Esophagus muscularis mucosa (tissue), 4 donors: ENCODE measurements at regions not wholly inside any gene's neighbourhood (a gene's known extent, or its start where the extent isn't known, plus 50 kb on each side); places are given as distances from the start of the nearest gene placed in this dataset.

Experiments
- DNase-seq: peaks from one replicate; pipeline ENCODE4 v3.0.0-alpha.2; 2017; ENCODE audit errors: extremely low spot score
- H3K27ac ChIP-seq, 4 donors: fragments of 200-600 bp; sonication (generic); replicated peaks in 1 of 4; 1 replicate in 3 of 4; 2 replicates in 1 of 4; pipeline ENCODE4 v1.5.1; 2016 to 2019; ENCODE audit warnings: mild to moderate bottlenecking in 1 of 4
- H3K27me3 ChIP-seq, 4 donors: fragments of 200-600 bp; sonication (generic); one replicate each; pipeline versions ENCODE4 v1.5.1 to v1.6.0; 2016 to 2019
- H3K36me3 ChIP-seq, 4 donors: fragments of 200-600 bp; sonication (generic); one replicate each; pipeline ENCODE4 v1.5.1; 2016 to 2019
- H3K4me1 ChIP-seq, 4 donors: fragments of 200-600 bp; sonication (generic); one replicate each; pipeline ENCODE4 v1.5.1; 2016 to 2019
- H3K4me3 ChIP-seq, 4 donors: fragments of 200-600 bp; sonication (generic); 1 replicate in 2 of 4; 2 replicates in 2 of 4; pipeline ENCODE4 v1.5.1; 2016 to 2019; ENCODE audit warnings: mild to moderate bottlenecking in 4 of 4, moderate library complexity in 1 of 4
- H3K9me3 ChIP-seq, 4 donors: fragments of 200-600 bp; sonication (generic); 1 replicate in 3 of 4; 2 replicates in 1 of 4; pipeline ENCODE4 v1.5.1; 2016 to 2019
- EP300 ChIP-seq: sonication (generic); formaldehyde crosslinking; IDR thresholded peaks from one replicate; pipeline ENCODE4 v1.6.1; 2017; ENCODE audit warnings: antibody characterized with exemption
- POLR2A ChIP-seq: fragments of 450-650 bp; IDR thresholded peaks from one replicate; pipeline ENCODE4 v1.6.1; 2017; ENCODE audit warnings: antibody characterized with exemption, moderate library complexity, mild to moderate bottlenecking, low read depth
- POLR2AphosphoS5 ChIP-seq, 2 donors: sonication (generic); formaldehyde crosslinking; IDR thresholded peaks; one replicate each; pipeline ENCODE4 v1.6.1; 2017; ENCODE audit warnings: antibody characterized with exemption in 2 of 2
- WGBS: methylation state at CpG from one replicate; pipeline ENCODE4 v1.1.5; 2018; 5-methylcytosine and 5-hydroxymethylcytosine counted together
- intact Hi-C: fragments of 100-400 bp; cut with DNase I; formaldehyde crosslinking; loops from one replicate; pipeline ENCODE4 v1.15.1; 2023
- TF ChIP-seq, protein P1 (sequence below), 3 experiments: fragments of 200-600 bp in 2 of 3; fragments of 450-650 bp in 1 of 3; sonication (generic) in 2 of 3; IDR thresholded peaks; one replicate each; pipeline ENCODE4 v1.5.1; 2017 to 2019; ENCODE audit warnings: antibody characterized with exemption in 3 of 3, mild to moderate bottlenecking in 2 of 3, moderate library complexity in 1 of 3

DNA sequence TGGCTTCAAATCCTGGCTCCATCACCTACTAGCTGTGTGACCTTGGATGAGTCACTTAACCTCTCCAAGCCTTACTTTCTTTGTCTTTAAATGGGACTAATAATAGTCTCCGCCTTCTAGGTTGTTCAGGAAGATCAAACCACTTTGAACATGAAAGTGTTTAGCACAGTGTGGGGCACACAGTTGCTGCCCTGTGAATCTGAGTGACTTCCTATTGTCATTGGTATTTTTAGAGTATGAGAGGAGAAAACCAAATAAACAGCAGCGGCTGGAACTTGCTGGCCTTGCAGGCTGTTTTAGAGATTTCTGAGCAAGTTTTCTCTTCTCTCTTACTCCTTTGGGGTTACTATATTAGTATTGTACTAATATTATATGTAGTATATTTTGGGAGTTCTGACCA lies 120.7 kb upstream of the MYL2 start:
- H3K27ac ChIP-seq = no peak overlapping the region
- no peak overlapping the region for H3K4me3 ChIP-seq
- H3K27me3 ChIP-seq = peaks cover 0 to 63% (median 6%) of the 10 kb centered on the region in 4 donors
- DNase-seq = no peak
- TF ChIP-seq POLR2A (no peak), EP300 (no peak), POLR2AphosphoS5 (IDR thresholded peaks at IDR 0.05) (no peak)
- TF ChIP-seq, protein P1, sequence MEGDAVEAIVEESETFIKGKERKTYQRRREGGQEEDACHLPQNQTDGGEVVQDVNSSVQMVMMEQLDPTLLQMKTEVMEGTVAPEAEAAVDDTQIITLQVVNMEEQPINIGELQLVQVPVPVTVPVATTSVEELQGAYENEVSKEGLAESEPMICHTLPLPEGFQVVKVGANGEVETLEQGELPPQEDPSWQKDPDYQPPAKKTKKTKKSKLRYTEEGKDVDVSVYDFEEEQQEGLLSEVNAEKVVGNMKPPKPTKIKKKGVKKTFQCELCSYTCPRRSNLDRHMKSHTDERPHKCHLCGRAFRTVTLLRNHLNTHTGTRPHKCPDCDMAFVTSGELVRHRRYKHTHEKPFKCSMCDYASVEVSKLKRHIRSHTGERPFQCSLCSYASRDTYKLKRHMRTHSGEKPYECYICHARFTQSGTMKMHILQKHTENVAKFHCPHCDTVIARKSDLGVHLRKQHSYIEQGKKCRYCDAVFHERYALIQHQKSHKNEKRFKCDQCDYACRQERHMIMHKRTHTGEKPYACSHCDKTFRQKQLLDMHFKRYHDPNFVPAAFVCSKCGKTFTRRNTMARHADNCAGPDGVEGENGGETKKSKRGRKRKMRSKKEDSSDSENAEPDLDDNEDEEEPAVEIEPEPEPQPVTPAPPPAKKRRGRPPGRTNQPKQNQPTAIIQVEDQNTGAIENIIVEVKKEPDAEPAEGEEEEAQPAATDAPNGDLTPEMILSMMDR (IDR thresholded peaks at IDR 0.05) = no peak
- H3K4me1 ChIP-seq = peaks cover 0 to 10% (median 1%) of the 10 kb centered on the region in 4 donors
- intact Hi-C loops = no loop called here
- no peaks in the 10 kb centered on the region for H3K36me3 ChIP-seq
- WGBS = 84% methylated on average over 2 of the region's 2 CpGs
- H3K9me3 ChIP-seq = no peaks in the 10 kb centered on the region

DNA sequence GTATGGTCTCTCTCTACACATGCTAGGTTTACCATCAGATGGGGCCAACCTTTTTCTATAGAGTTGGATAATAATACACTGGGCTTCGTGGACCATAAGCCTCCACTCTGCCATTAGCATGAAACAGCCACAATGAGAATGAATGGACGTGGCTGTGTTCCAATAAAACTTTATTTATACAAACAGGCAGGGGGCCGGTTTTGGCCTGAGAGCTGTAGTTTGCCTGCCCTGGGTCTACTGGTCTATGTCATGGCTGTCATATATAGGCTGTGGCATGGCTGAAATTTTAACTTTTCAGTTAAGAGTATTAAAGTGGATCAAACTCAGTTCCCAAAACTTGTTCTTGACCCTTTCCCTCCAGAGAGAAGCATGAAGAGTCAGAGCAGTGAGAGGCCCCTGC lies 120.3 kb upstream of the MYL2 start:
- H3K9me3 ChIP-seq = no peaks in the 10 kb centered on the region
- no peak overlapping the region for H3K4me3 ChIP-seq
- no peak overlapping the region for H3K27ac ChIP-seq
- intact Hi-C loops = no loop called here
- WGBS = 79% methylated on average over 3 of the region's 3 CpGs
- peaks cover 0 to 14% (median 4%) of the 10 kb centered on the region in 4 donors for H3K4me1 ChIP-seq
- DNase-seq = no peak
- no peaks in the 10 kb centered on the region for H3K36me3 ChIP-seq
- no peak for TF ChIP-seq EP300
- TF ChIP-seq POLR2AphosphoS5 (IDR thresholded peaks at IDR 0.05) = no peak
- TF ChIP-seq POLR2A = no peak
- TF ChIP-seq, protein P1 (IDR thresholded peaks at IDR 0.05) = no peak
- H3K27me3 ChIP-seq = peaks cover 0 to 63% (median 9%) of the 10 kb centered on the region in 4 donors

DNA sequence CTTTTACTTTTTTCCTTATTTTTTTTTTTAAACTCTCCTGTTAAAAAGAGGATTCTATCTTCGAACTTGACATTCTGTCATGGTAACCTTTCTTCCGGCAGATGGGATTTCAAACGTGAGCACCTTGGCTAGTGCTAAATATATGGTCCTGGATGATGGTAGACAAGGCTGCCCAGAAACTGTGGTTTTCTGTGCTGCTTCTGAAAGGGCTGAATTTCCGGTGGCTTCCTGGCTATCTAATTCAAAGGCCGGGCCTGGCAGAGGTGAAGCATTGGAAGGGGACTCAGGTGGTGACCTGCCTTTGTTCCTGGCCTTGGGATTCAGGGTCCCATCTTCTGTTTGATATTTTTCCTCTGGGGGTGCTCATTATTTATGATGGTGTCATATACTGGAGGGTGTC lies 118.6 kb upstream of the MYL2 start:
- Histone ChIP-seq H3K4me1 (peaks cover 3 to 32% (median 21%) of the 10 kb centered on the region in 4 donors), H3K36me3 (no peaks in the 10 kb centered on the region), H3K4me3 (no peak overlapping the region), H3K27me3 (peaks cover 0 to 68% (median 16%) of the 10 kb centered on the region in 4 donors), H3K27ac (no peak overlapping the region), H3K9me3 (no peaks in the 10 kb centered on the region)
- intact Hi-C loops = no loop called here
- DNase-seq = no peak
- WGBS = 74% methylated on average over 5 of the region's 5 CpGs
- no peak for TF ChIP-seq EP300
- TF ChIP-seq, protein P1 (IDR thresholded peaks at IDR 0.05) = no peak
- TF ChIP-seq POLR2AphosphoS5 (IDR thresholded peaks at IDR 0.05) = no peak
- no peak for TF ChIP-seq POLR2A

DNA sequence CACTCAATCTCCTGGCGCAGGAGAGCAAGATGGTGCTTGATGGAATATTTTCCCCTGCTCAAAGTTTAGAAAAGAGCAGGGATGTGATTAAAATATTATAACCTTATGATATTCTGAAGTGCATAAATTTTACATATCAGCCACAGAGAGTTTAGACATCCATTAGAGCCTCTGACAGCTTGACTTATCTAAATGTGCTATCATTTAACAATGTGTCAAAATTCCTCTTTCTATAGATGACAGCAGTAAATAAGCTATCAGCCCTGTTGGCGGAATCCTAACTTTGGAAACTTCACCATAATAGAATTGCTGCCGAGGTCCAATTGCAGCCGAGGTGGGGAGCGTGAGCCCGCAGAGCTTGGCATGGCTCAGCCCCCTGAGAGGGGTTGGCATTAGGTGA lies 117.7 kb upstream of the MYL2 start:
- intact Hi-C loops = no loop called here
- Histone ChIP-seq H3K4me1 (peaks cover 8 to 38% (median 28%) of the 10 kb centered on the region in 4 donors), H3K4me3 (no peak overlapping the region), H3K27me3 (peaks cover 0 to 76% (median 22%) of the 10 kb centered on the region in 4 donors), H3K9me3 (no peaks in the 10 kb centered on the region), H3K27ac (no peak overlapping the region), H3K36me3 (no peaks in the 10 kb centered on the region)
- 64% methylated on average over 6 of the region's 6 CpGs for WGBS
- no peak for DNase-seq
- TF ChIP-seq, protein P1 (IDR thresholded peaks at IDR 0.05) = no peak
- no peak for TF ChIP-seq POLR2AphosphoS5 (IDR thresholded peaks at IDR 0.05)
- TF ChIP-seq POLR2A = no peak
- no peak for TF ChIP-seq EP300

DNA sequence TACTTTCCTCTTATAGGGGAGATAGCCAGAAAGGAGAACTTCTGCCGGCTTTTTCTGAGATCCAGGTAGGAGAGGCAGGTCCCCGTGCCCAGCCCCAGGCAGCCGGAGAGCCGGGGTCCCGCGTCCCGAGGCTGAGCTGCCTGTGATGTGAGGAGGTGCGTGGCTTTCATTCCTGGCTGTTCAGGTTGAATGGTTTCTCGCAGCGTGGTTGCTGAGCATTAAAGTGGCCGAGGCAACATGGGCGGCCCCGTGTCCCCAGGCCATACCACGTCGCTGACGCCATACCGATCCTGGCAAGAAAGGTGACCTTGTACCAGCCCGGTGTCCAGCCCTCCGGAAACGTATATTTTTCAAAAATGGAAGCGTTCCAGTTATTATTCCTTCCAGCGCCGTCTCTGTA lies 116.7 kb upstream of the MYL2 start:
- Histone ChIP-seq H3K27me3 (peaks cover 0 to 86% (median 28%) of the 10 kb centered on the region in 4 donors), H3K27ac (no peak overlapping the region), H3K4me1 (peaks cover 9 to 39% (median 30%) of the 10 kb centered on the region in 4 donors), H3K9me3 (no peaks in the 10 kb centered on the region), H3K4me3 (no peak overlapping the region), H3K36me3 (no peaks in the 10 kb centered on the region)
- TF ChIP-seq POLR2AphosphoS5 (IDR thresholded peaks at IDR 0.05) (no peak), POLR2A (no peak)
- TF ChIP-seq, protein P1 (IDR thresholded peaks at IDR 0.05) = no peak
- DNase-seq = no peak
- intact Hi-C loops = no loop called here
- WGBS = 61% methylated on average over 23 of the region's 23 CpGs
